IMR-90 (cell line): ENCODE measurements at regions not wholly inside any gene's neighbourhood (a gene's known extent, or its start where the extent isn't known, plus 50 kb on each side); places are given as distances from the start of the nearest gene placed in this dataset.

Experiments
- ATAC-seq: fragments of 200-7000 bp; cut with Tn5 transposase; 2 replicates; pipeline ENCODE4 v1.9.1; 2020; ENCODE audit warnings: low read depth, mild to moderate bottlenecking, moderate library complexity
- BruUV-seq: library from RNA; stranded (reverse); fragments of 400-500 nt; replicated peaks from 2 replicates; lab custom pipeline; 2021; lab: Mats Ljungman, UMichigan
- CTCF ChIA-PET: fragments of 300-600 bp; formaldehyde crosslinking; extraction: SDS; loops from one replicate; lab custom pipeline; 2021; ENCODE audit warnings: antibody characterized with exemption; lab: Yijun Ruan, JAX
- POLR2A ChIA-PET: fragments of 300-600 bp; sonication (Branson Sonifier 250); formaldehyde crosslinking; loops from one replicate; lab custom pipeline; 2022; ENCODE audit warnings: antibody characterized with exemption; ENCODE audit not compliant: unreplicated experiment; lab: Charles Lee
- DNase-seq: peaks from one replicate; pipeline ENCODE4 v3.0.0; 2013
- H2AFZ ChIP-seq: replicated peaks from 2 replicates; pipeline ENCODE3; 2013; ENCODE audit warnings: low read length, mild to moderate bottlenecking; ENCODE audit not compliant: poor library complexity
- H2AK5ac ChIP-seq: 2 replicates; pipeline ENCODE4 v1.6.1; 2013; ENCODE audit warnings: low read depth, low read length, inconsistent platforms
- H2AK9ac ChIP-seq: replicated peaks from 2 replicates; pipeline ENCODE3; 2013; ENCODE audit warnings: mild to moderate bottlenecking, low read depth, low read length, moderate library complexity; ENCODE audit not compliant: poor library complexity
- H2BK120ac ChIP-seq: 2 replicates; pipeline ENCODE4 v1.6.1; 2013; ENCODE audit warnings: low read depth, low read length, inconsistent platforms
- H2BK15ac ChIP-seq: 3 replicates; pipeline ENCODE4 v1.6.1; 2013; ENCODE audit warnings: low read depth, low read length, inconsistent platforms
- H2BK20ac ChIP-seq: 2 replicates; pipeline ENCODE4 v1.6.1; 2013; ENCODE audit warnings: low read depth, mild to moderate bottlenecking, inconsistent platforms, low read length, moderate library complexity
- H2BK5ac ChIP-seq: 2 replicates; pipeline ENCODE4 v1.6.1; 2013; ENCODE audit warnings: mild to moderate bottlenecking, low read depth, low read length, inconsistent platforms; ENCODE audit not compliant: poor library complexity, severe bottlenecking
- H3K14ac ChIP-seq: replicated peaks from 2 replicates; pipeline ENCODE4 v1.6.1; 2013; ENCODE audit warnings: low read depth, low read length, inconsistent platforms
- H3K18ac ChIP-seq: 2 replicates; pipeline ENCODE4 v1.6.1; 2013; ENCODE audit warnings: low read depth, low read length, control low read depth
- H3K23ac ChIP-seq: 2 replicates; pipeline ENCODE4 v1.6.1; 2013; ENCODE audit warnings: low read depth, low read length, inconsistent platforms
- H3K27ac ChIP-seq: 2 replicates; pipeline ENCODE4 v1.5.1; 2013; ENCODE audit warnings: mild to moderate bottlenecking, control low read depth, low read length; ENCODE audit not compliant: insufficient read depth
- H3K27me3 ChIP-seq: 2 replicates; pipeline ENCODE4 v1.6.1; 2013; ENCODE audit warnings: low read length; ENCODE audit not compliant: control insufficient read depth, insufficient read depth
- H3K36me3 ChIP-seq: 2 replicates; pipeline ENCODE4 v1.6.1; 2013; ENCODE audit warnings: low read length, mixed read lengths; ENCODE audit not compliant: control insufficient read depth, insufficient read depth
- H3K4ac ChIP-seq: 2 replicates; pipeline ENCODE4 v1.6.1; 2013; ENCODE audit warnings: low read depth, low read length, inconsistent platforms
- H3K4me1 ChIP-seq: 2 replicates; pipeline ENCODE4 v1.6.1; 2013; ENCODE audit warnings: low read length, mixed read lengths; ENCODE audit not compliant: control insufficient read depth, insufficient read depth
- H3K4me2 ChIP-seq: 2 replicates; pipeline ENCODE4 v1.6.1; 2013; ENCODE audit warnings: low read depth, mild to moderate bottlenecking, control low read depth, low read length, moderate library complexity
- H3K4me3 ChIP-seq: 2 replicates; pipeline ENCODE4 v1.5.1; 2013; ENCODE audit warnings: low read depth, mild to moderate bottlenecking, control low read depth, low read length, moderate library complexity; ENCODE audit not compliant: insufficient read depth
- H3K56ac ChIP-seq: 2 replicates; pipeline ENCODE4 v1.6.1; 2013; ENCODE audit warnings: low read length, inconsistent platforms; ENCODE audit not compliant: insufficient read depth; ENCODE audit errors: extremely low read depth
- H3K79me1 ChIP-seq, 2 experiments: 2 replicates each; pipeline ENCODE4 v1.6.1; 2013; ENCODE audit warnings: low read length in 2 of 2, inconsistent platforms in 1 of 2, low read depth in 1 of 2
- H3K9ac ChIP-seq: 2 replicates; pipeline ENCODE4 v1.6.1; 2013; ENCODE audit warnings: low read depth, low read length, control low read depth
- H3K9me1 ChIP-seq: 2 replicates; pipeline ENCODE4 v1.6.1; 2013; ENCODE audit warnings: low read length, inconsistent platforms; ENCODE audit not compliant: insufficient read depth
- H3K9me3 ChIP-seq: 2 replicates; pipeline ENCODE4 v1.6.1; 2013; ENCODE audit warnings: low read length; ENCODE audit not compliant: control insufficient read depth, insufficient read depth
- H4K20me1 ChIP-seq: 2 replicates; pipeline ENCODE4 v1.6.1; 2013; ENCODE audit warnings: low read length, inconsistent platforms; ENCODE audit not compliant: insufficient read depth
- H4K5ac ChIP-seq: 2 replicates; pipeline ENCODE4 v1.6.1; 2013; ENCODE audit warnings: mild to moderate bottlenecking, low read depth, low read length, control low read depth
- H4K8ac ChIP-seq, 2 experiments: 2 replicates each; pipeline ENCODE4 v1.6.1; 2013; ENCODE audit warnings: low read depth in 2 of 2, low read length in 2 of 2, control low read depth in 1 of 2, inconsistent platforms in 1 of 2
- H4K91ac ChIP-seq: 2 replicates; pipeline ENCODE4 v1.6.1; 2013; ENCODE audit warnings: low read depth, low read length, inconsistent platforms; ENCODE audit not compliant: insufficient read depth
- BHLHE40 ChIP-seq: fragments of 150-350 bp; IDR thresholded peaks from 2 replicates; pipeline ENCODE4 v1.6.1; 2016; ENCODE audit warnings: mild to moderate bottlenecking, low read depth, low read length
- CTCF ChIP-seq: conservative IDR thresholded peaks from 2 replicates; pipeline ENCODE4 v1.5.1; 2012; ENCODE audit warnings: mild to moderate bottlenecking, low read depth, low read length, improper control_type of control experiment
- FOS ChIP-seq: fragments of 150-350 bp; IDR thresholded peaks from 2 replicates; pipeline ENCODE4 v1.6.1; 2016; ENCODE audit warnings: low read depth, low read length
- MAFK ChIP-seq: IDR thresholded peaks from 2 replicates; pipeline ENCODE4 v1.6.1; 2012; ENCODE audit warnings: low read depth, low read length, improper control_type of control experiment
- MXI1 ChIP-seq: IDR thresholded peaks from 2 replicates; pipeline ENCODE4 v1.6.1; 2012; ENCODE audit warnings: low read depth, mild to moderate bottlenecking, low read length, moderate library complexity, borderline replicate concordance
- NFE2L2 ChIP-seq: fragments of 150-350 bp; IDR thresholded peaks from 2 replicates; pipeline ENCODE4 v1.6.1; 2016; ENCODE audit warnings: low read depth, mild to moderate bottlenecking, low read length
- RCOR1 ChIP-seq: IDR thresholded peaks from 2 replicates; pipeline ENCODE4 v1.6.1; 2012; ENCODE audit warnings: mild to moderate bottlenecking, low read length, improper control_type of control experiment; ENCODE audit not compliant: insufficient replicate concordance
- RFX5 ChIP-seq: IDR thresholded peaks from 2 replicates; pipeline ENCODE4 v1.8.0; 2012; ENCODE audit warnings: low read depth, mild to moderate bottlenecking, low read length, moderate library complexity
- USF2 ChIP-seq: fragments of 150-350 bp; IDR thresholded peaks from 2 replicates; pipeline ENCODE4 v1.6.1; 2017; ENCODE audit warnings: mild to moderate bottlenecking, antibody characterized with exemption, low read length, low read depth
- WGBS, 2 experiments: methylation state at CpG; one replicate each; pipeline versions ENCODE4 v1.1.5 to v1.1.7; 2013; ENCODE audit warnings: missing lambda C conversion rate in 2 of 2; ENCODE audit not compliant: insufficient read length in 1 of 2; ENCODE audit errors: extremely low coverage in 2 of 2; 5-methylcytosine and 5-hydroxymethylcytosine counted together
- dilution Hi-C: fragments of 300-500 bp; cut with HindIII; formaldehyde crosslinking; loops from one replicate; pipeline ENCODE4 v1.14.3; 2018; ENCODE audit warnings: low sequenced_read_pairs; ENCODE audit not compliant: unreplicated experiment
- in situ Hi-C: fragments of 300-500 bp; cut with MboI; formaldehyde crosslinking; loops from 3 replicates; pipeline ENCODE4 v1.14.3; 2019; ENCODE audit warnings: low sequenced_read_pairs, inconsistent platforms, mixed read lengths
- intact Hi-C: fragments of 100-400 bp; cut with micrococcal nuclease; formaldehyde crosslinking; loops from 2 replicates; pipeline ENCODE4 v1.10.0; 2022
- TF ChIP-seq, protein P1 (sequence below): fragments of 150-350 bp; IDR thresholded peaks from 2 replicates; pipeline ENCODE4 v1.6.1; 2016; ENCODE audit warnings: low read depth, mild to moderate bottlenecking, low read length, moderate library complexity, borderline replicate concordance

GRCh38 chr2:103355287-103355686 lies 593.5 kb downstream of the TMEM182 start:
- Histone ChIP-seq H2AFZ (no peak overlapping the region), H4K5ac (no peak overlapping the region), H3K79me1 (no peaks in the 10 kb centered on the region), H2AK9ac (no peak overlapping the region), H3K9me3 (peaks cover 4% of the 10 kb centered on the region; the same call in 1 of the 2 replicates), H3K14ac (no peak overlapping the region), H3K4me1 (no peaks in the 10 kb centered on the region), H2BK5ac (no peak overlapping the region), H2AK5ac (no peak overlapping the region), H3K27ac (no peak overlapping the region), H4K91ac (no peak overlapping the region), H3K27me3 (no peaks in the 10 kb centered on the region), H3K9me1 (no peaks in the 10 kb centered on the region), H3K18ac (no peak overlapping the region), H4K20me1 (no peaks in the 10 kb centered on the region), H2BK15ac (no peak overlapping the region), H3K56ac (no peak overlapping the region), H3K9ac (no peak overlapping the region), H2BK120ac (no peak overlapping the region), H3K4me3 (no peak overlapping the region), H3K36me3 (no peaks in the 10 kb centered on the region), H4K8ac (no peak overlapping the region), H3K4me2 (no peak overlapping the region), H3K23ac (no peak overlapping the region), H2BK20ac (no peak overlapping the region), H3K4ac (no peak overlapping the region)
- ChIA-PET CTCF (interaction anchor here (0.8 kb wide), 1 partner anchor 11 kb away, joined by 3 read pairs; no protein-coding TSS in a partner anchor), POLR2A (no interaction called here)
- TF ChIP-seq MAFK (no peak), NFE2L2 (no peak), RFX5 (no peak), USF2 (no peak), BHLHE40 (no peak), CTCF (no peak), FOS (no peak), RCOR1 (no peak), MXI1 (no peak)
- TF ChIP-seq, protein P1, sequence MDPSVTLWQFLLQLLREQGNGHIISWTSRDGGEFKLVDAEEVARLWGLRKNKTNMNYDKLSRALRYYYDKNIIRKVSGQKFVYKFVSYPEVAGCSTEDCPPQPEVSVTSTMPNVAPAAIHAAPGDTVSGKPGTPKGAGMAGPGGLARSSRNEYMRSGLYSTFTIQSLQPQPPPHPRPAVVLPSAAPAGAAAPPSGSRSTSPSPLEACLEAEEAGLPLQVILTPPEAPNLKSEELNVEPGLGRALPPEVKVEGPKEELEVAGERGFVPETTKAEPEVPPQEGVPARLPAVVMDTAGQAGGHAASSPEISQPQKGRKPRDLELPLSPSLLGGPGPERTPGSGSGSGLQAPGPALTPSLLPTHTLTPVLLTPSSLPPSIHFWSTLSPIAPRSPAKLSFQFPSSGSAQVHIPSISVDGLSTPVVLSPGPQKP = no peak
- ATAC-seq (no peak), DNase-seq (no peak)
- intact Hi-C loops = no loop called here
- dilution Hi-C loops = no loop called here
- BruUV-seq = no TSS peak
- WGBS, 2 experiments = no CpG with 5 or more reads among the region's 1 CpG
- in situ Hi-C loops = no loop called here
